ENCODE measurements at regions not wholly inside any gene's neighbourhood (a gene's known extent, or its start where the extent isn't known, plus 50 kb on each side); places are given as distances from the start of the nearest gene placed in this dataset.

DNA sequence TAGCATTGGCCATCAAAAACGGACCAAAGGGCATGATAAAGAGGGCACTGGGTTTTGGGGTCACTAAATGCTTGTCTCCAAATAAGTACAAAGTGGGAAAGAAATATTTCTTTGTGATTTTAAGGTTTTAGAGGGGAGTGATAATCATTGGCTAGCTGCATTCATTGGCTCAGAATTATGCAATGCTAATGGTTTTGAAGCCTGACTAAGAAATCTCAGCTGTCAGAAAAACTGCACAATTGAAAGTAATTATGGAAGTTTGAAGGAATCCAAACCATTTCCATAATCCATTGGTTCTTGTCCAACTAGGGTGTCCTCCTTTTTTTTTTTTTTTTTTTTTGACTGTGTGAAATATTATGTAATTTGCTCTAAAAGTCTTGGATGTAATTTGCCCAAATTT lies 88.2 kb upstream of the ARGLU1 start:
- TF ChIP-seq, protein P1, sequence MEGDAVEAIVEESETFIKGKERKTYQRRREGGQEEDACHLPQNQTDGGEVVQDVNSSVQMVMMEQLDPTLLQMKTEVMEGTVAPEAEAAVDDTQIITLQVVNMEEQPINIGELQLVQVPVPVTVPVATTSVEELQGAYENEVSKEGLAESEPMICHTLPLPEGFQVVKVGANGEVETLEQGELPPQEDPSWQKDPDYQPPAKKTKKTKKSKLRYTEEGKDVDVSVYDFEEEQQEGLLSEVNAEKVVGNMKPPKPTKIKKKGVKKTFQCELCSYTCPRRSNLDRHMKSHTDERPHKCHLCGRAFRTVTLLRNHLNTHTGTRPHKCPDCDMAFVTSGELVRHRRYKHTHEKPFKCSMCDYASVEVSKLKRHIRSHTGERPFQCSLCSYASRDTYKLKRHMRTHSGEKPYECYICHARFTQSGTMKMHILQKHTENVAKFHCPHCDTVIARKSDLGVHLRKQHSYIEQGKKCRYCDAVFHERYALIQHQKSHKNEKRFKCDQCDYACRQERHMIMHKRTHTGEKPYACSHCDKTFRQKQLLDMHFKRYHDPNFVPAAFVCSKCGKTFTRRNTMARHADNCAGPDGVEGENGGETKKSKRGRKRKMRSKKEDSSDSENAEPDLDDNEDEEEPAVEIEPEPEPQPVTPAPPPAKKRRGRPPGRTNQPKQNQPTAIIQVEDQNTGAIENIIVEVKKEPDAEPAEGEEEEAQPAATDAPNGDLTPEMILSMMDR (IDR thresholded peaks at IDR 0.05; ENCODE audit: insufficient read depth, low read length, poor library complexity, severe bottlenecking): no peak
- no peak for TF ChIP-seq EZH2phosphoT487 (conservative IDR thresholded peaks at IDR 0.05; ENCODE audit: low read length)

All from SU-DHL-6 (cell line).